ENCODE measurements at regions not wholly inside any gene's neighbourhood (a gene's known extent, or its start where the extent isn't known, plus 50 kb on each side); places are given as distances from the start of the nearest gene placed in this dataset.

GRCh38 chrX:51798701-51799100 is 55.5 kb downstream of the GSPT2 start:
- DNase-seq (ENCODE audit: low read depth in 1 of 2, low spot score in 1 of 2): no peak

- DNase-seq (ENCODE audit: low read depth in 1 of 2, low spot score in 1 of 2): peak; percentile 10 to 13
These were observed 59.9 kb downstream of the GSPT2 start for GRCh38 chrX:51802917-51803688.

- DNase-seq (ENCODE audit: low read depth in 1 of 2, low spot score in 1 of 2): no peak
These were observed 60.6 kb downstream of the GSPT2 start for GRCh38 chrX:51803833-51804232.

- DNase-seq (ENCODE audit: low read depth in 1 of 2, low spot score in 1 of 2): no peak
These were observed 61.5 kb downstream of the GSPT2 start for GRCh38 chrX:51804741-51805140.

- DNase-seq (ENCODE audit: low read depth in 1 of 2, low spot score in 1 of 2): no peak
These were observed 70.7 kb downstream of the GSPT2 start for GRCh38 chrX:51813886-51814460.

GRCh38 chrX:51824061-51824460 is 69.4 kb upstream of the MAGED1 start:
- DNase-seq (ENCODE audit: low read depth in 1 of 2, low spot score in 1 of 2): no peak

GRCh38 chrX:51825436-51825835 is 68.0 kb upstream of the MAGED1 start:
- DNase-seq (ENCODE audit: low read depth in 1 of 2, low spot score in 1 of 2): no peak

GRCh38 chrX:51834076-51834475 is 59.3 kb upstream of the MAGED1 start:
- no peak for DNase-seq (ENCODE audit: low read depth in 1 of 2, low spot score in 1 of 2)

- no peak for DNase-seq (ENCODE audit: low read depth in 1 of 2, low spot score in 1 of 2)
These were observed 56.6 kb upstream of the MAGED1 start for GRCh38 chrX:51836823-51837222.

- DNase-seq (ENCODE audit: low read depth in 1 of 2, low spot score in 1 of 2): no peak
These were observed 56.0 kb upstream of the MAGED1 start for GRCh38 chrX:51837451-51837850.

GRCh38 chrX:51837921-51838320 is 55.5 kb upstream of the MAGED1 start:
- no peak for DNase-seq (ENCODE audit: low read depth in 1 of 2, low spot score in 1 of 2)
